Left renal pelvis (tissue), 4 donors: ENCODE measurements at regions not wholly inside any gene's neighbourhood (a gene's known extent, or its start where the extent isn't known, plus 50 kb on each side); places are given as distances from the start of the nearest gene placed in this dataset.
"Not testable (repeated sequence)": the region's sequence is repeated elsewhere in the genome, so short reads cannot be mapped to it uniquely, and the experiment has no call there.

Experiments
- DNase-seq, 4 donors: peaks; one replicate each; pipeline ENCODE4 v3.0.0-alpha.2; 2013; ENCODE audit warnings: low read depth in 4 of 4, low spot score in 3 of 4

GRCh38 chr11:103584021-103584420, 452.4 kb upstream of the DDI1 start:
- DNase-seq, result no peak

- DNase-seq, result no peak
These were observed 451.7 kb upstream of the DDI1 start for GRCh38 chr11:103584720-103585119.

- no peak for DNase-seq
These were observed 451.0 kb upstream of the DDI1 start for GRCh38 chr11:103585401-103585800.

GRCh38 chr11:103585911-103586310, 450.5 kb upstream of the DDI1 start:
- no peak for DNase-seq

GRCh38 chr11:103586756-103587155, 449.7 kb upstream of the DDI1 start:
- no peak for DNase-seq

- no peak for DNase-seq
These were observed 448.3 kb upstream of the DDI1 start for GRCh38 chr11:103587901-103588788.

GRCh38 chr11:103591554-103591953, 444.9 kb upstream of the DDI1 start:
- no peak for DNase-seq

- DNase-seq, result no peak
These were observed 442.2 kb upstream of the DDI1 start for GRCh38 chr11:103594283-103594682.

GRCh38 chr11:103596315-103596714, 440.1 kb upstream of the DDI1 start:
- no peak for DNase-seq

- peak in 1 of 4 donors; percentile 43 for DNase-seq
These were observed 435.1 kb upstream of the DDI1 start for GRCh38 chr11:103601225-103601846.

- DNase-seq, result no peak
These were observed 433.6 kb upstream of the DDI1 start for GRCh38 chr11:103602840-103603239.

- no peak for DNase-seq
These were observed 432.1 kb upstream of the DDI1 start for GRCh38 chr11:103604310-103604709.

GRCh38 chr11:103608566-103608965, 427.9 kb upstream of the DDI1 start:
- no peak for DNase-seq

GRCh38 chr11:103609117-103610066, 427.0 kb upstream of the DDI1 start:
- DNase-seq, result no peak

- DNase-seq, result no peak
These were observed 426.0 kb upstream of the DDI1 start for GRCh38 chr11:103610435-103610834.

GRCh38 chr11:103611526-103612260, 424.7 kb upstream of the DDI1 start:
- not testable (repeated sequence) for DNase-seq

- DNase-seq, result not testable (repeated sequence)
These were observed 424.0 kb upstream of the DDI1 start for GRCh38 chr11:103612451-103612850.

GRCh38 chr11:103616586-103616985, 419.9 kb upstream of the DDI1 start:
- DNase-seq, result not testable (repeated sequence)

GRCh38 chr11:103618528-103618927, 417.9 kb upstream of the DDI1 start:
- DNase-seq, result no peak

GRCh38 chr11:103619480-103619879, 417.0 kb upstream of the DDI1 start:
- DNase-seq, result no peak
